GM23338 (cell line): ENCODE measurements at regions not wholly inside any gene's neighbourhood (a gene's known extent, or its start where the extent isn't known, plus 50 kb on each side); places are given as distances from the start of the nearest gene placed in this dataset.

Experiments
- CREB1 ChIP-seq: fragments of 250-450 bp; sonication (Bioruptor Pico); IDR thresholded peaks from 2 replicates; pipeline ENCODE4 v1.5.0; 2020; ENCODE audit warnings: low read depth, mild to moderate bottlenecking, moderate library complexity
- CTCF ChIP-seq, 2 experiments: fragments of 200-600 bp in 1 of 2; sonication (generic) in 1 of 2; conservative IDR thresholded peaks; 2 replicates each; pipeline versions ENCODE4 v1.5.1 to v1.6.1; 2016 to 2017; ENCODE audit warnings: antibody characterized with exemption in 2 of 2, low read depth in 2 of 2, mild to moderate bottlenecking in 2 of 2, moderate library complexity in 1 of 2
- EZH2 ChIP-seq: fragments of 200-600 bp; sonication (generic); IDR thresholded peaks from one replicate; pipeline ENCODE4 v1.8.0; 2017; ENCODE audit warnings: antibody characterized with exemption, mild to moderate bottlenecking, low read depth; ENCODE audit not compliant: unreplicated experiment
- EZH2phosphoT487 ChIP-seq: fragments of 200-600 bp; sonication (generic); IDR thresholded peaks from one replicate; pipeline ENCODE4 v1.8.1; 2018; ENCODE audit warnings: antibody characterized with exemption; ENCODE audit not compliant: unreplicated experiment
- JUNB ChIP-seq: IDR thresholded peaks from one replicate; pipeline ENCODE4 v1.6.1; 2016; ENCODE audit warnings: antibody characterized with exemption; ENCODE audit not compliant: unreplicated experiment
- NANOG ChIP-seq: IDR thresholded peaks from 2 replicates; pipeline ENCODE4 v1.6.1; 2016; ENCODE audit warnings: antibody characterized with exemption, borderline replicate concordance
- POLR2AphosphoS5 ChIP-seq: IDR thresholded peaks from 2 replicates; pipeline ENCODE4 v1.6.1; 2016; ENCODE audit warnings: antibody characterized with exemption, low read depth
- REST ChIP-seq: IDR thresholded peaks from one replicate; pipeline ENCODE4 v1.6.1; 2018; ENCODE audit warnings: antibody characterized with exemption; ENCODE audit not compliant: unreplicated experiment
- ZNF114 ChIP-seq: fragments of 250-450 bp; sonication (Bioruptor Pico); IDR thresholded peaks from 2 replicates; pipeline ENCODE4 v1.5.0; 2020; ENCODE audit warnings: mild to moderate bottlenecking, moderate library complexity
- ZNF331 ChIP-seq: fragments of 250-450 bp; sonication (Bioruptor Pico); IDR thresholded peaks from 2 replicates; pipeline ENCODE4 v1.5.0; 2020; ENCODE audit warnings: low read depth, mild to moderate bottlenecking, moderate library complexity
- TF ChIP-seq, protein P1 (sequence below): fragments of 250-450 bp; sonication (Bioruptor Pico); IDR thresholded peaks from 2 replicates; pipeline ENCODE4 v1.5.0; 2020; ENCODE audit warnings: mild to moderate bottlenecking, moderate library complexity

DNA sequence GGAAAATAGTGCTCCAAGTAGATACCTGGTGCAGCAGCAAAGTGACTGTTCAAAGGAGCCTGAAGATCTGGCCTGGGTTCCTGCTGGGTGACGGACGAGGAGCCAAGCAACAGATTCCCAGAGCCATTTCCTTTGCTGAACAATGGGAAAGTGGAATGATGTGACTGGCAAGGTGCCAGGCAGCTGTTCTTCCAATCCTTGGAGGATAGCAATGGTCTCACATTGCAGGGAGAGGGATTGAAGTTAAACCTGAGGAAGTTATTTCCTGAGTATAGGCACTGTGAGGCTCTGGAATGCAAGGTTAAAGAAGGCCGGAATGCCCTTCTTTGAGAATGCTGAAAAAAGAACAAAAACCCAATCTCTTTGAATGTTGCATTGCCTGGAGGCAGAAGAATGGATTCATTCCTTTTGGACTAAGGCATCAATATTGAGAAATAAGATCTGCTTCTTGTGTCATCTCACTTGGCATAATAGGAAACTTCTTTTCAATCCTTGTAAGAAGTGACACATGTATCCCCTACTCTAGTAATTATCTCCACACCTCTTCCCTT is 223.8 kb downstream of the BLID start:
- no peak for TF ChIP-seq CTCF (conservative IDR thresholded peaks at IDR 0.05; ENCODE audit: low read depth in 2 of 2)
- no peak for TF ChIP-seq POLR2AphosphoS5
- no peak for TF ChIP-seq EZH2
- TF ChIP-seq REST = no peak
- TF ChIP-seq EZH2phosphoT487 = no peak
- TF ChIP-seq ZNF114 (CRISPR knock-in tag) = no peak
- TF ChIP-seq JUNB = no peak
- no peak for TF ChIP-seq NANOG
- no peak for TF ChIP-seq CREB1 (CRISPR knock-in tag)
- TF ChIP-seq, protein P1, sequence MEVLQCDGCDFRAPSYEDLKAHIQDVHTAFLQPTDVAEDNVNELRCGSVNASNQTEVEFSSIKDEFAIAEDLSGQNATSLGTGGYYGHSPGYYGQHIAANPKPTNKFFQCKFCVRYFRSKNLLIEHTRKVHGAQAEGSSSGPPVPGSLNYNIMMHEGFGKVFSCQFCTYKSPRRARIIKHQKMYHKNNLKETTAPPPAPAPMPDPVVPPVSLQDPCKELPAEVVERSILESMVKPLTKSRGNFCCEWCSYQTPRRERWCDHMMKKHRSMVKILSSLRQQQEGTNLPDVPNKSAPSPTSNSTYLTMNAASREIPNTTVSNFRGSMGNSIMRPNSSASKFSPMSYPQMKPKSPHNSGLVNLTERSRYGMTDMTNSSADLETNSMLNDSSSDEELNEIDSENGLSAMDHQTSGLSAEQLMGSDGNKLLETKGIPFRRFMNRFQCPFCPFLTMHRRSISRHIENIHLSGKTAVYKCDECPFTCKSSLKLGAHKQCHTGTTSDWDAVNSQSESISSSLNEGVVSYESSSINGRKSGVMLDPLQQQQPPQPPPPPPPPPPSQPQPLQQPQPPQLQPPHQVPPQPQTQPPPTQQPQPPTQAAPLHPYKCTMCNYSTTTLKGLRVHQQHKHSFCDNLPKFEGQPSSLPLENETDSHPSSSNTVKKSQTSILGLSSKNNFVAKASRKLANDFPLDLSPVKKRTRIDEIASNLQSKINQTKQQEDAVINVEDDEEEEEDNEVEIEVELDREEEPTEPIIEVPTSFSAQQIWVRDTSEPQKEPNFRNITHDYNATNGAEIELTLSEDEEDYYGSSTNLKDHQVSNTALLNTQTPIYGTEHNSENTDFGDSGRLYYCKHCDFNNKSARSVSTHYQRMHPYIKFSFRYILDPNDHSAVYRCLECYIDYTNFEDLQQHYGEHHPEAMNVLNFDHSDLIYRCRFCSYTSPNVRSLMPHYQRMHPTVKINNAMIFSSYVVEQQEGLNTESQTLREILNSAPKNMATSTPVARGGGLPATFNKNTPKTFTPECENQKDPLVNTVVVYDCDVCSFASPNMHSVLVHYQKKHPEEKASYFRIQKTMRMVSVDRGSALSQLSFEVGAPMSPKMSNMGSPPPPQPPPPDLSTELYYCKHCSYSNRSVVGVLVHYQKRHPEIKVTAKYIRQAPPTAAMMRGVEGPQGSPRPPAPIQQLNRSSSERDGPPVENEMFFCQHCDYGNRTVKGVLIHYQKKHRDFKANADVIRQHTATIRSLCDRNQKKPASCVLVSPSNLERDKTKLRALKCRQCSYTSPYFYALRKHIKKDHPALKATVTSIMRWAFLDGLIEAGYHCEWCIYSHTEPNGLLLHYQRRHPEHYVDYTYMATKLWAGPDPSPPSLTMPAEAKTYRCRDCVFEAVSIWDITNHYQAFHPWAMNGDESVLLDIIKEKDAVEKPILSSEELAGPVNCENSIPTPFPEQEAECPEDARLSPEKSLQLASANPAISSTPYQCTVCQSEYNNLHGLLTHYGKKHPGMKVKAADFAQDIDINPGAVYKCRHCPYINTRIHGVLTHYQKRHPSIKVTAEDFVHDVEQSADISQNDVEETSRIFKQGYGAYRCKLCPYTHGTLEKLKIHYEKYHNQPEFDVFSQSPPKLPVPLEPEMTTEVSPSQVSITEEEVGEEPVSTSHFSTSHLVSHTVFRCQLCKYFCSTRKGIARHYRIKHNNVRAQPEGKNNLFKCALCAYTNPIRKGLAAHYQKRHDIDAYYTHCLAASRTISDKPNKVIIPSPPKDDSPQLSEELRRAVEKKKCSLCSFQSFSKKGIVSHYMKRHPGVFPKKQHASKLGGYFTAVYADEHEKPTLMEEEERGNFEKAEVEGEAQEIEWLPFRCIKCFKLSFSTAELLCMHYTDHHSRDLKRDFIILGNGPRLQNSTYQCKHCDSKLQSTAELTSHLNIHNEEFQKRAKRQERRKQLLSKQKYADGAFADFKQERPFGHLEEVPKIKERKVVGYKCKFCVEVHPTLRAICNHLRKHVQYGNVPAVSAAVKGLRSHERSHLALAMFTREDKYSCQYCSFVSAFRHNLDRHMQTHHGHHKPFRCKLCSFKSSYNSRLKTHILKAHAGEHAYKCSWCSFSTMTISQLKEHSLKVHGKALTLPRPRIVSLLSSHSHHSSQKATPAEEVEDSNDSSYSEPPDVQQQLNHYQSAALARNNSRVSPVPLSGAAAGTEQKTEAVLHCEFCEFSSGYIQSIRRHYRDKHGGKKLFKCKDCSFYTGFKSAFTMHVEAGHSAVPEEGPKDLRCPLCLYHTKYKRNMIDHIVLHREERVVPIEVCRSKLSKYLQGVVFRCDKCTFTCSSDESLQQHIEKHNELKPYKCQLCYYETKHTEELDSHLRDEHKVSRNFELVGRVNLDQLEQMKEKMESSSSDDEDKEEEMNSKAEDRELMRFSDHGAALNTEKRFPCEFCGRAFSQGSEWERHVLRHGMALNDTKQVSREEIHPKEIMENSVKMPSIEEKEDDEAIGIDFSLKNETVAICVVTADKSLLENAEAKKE (CRISPR knock-in tag) = peak; percentile 35; the same call in 1 of the 2 replicates
- TF ChIP-seq ZNF331 = no peak
